IMR-90 (cell line): ENCODE measurements at regions not wholly inside any gene's neighbourhood (a gene's known extent, or its start where the extent isn't known, plus 50 kb on each side); places are given as distances from the start of the nearest gene placed in this dataset.

Experiments
- ATAC-seq: fragments of 200-7000 bp; cut with Tn5 transposase; 2 replicates; pipeline ENCODE4 v1.9.1; 2020; ENCODE audit warnings: low read depth, mild to moderate bottlenecking, moderate library complexity
- BruUV-seq: library from RNA; stranded (reverse); fragments of 400-500 nt; replicated peaks from 2 replicates; lab custom pipeline; 2021; lab: Mats Ljungman, UMichigan
- CTCF ChIA-PET: fragments of 300-600 bp; formaldehyde crosslinking; extraction: SDS; loops from one replicate; lab custom pipeline; 2021; ENCODE audit warnings: antibody characterized with exemption; lab: Yijun Ruan, JAX
- POLR2A ChIA-PET: fragments of 300-600 bp; sonication (Branson Sonifier 250); formaldehyde crosslinking; loops from one replicate; lab custom pipeline; 2022; ENCODE audit warnings: antibody characterized with exemption; ENCODE audit not compliant: unreplicated experiment; lab: Charles Lee
- DNase-seq: peaks from one replicate; pipeline ENCODE4 v3.0.0; 2013
- H2AFZ ChIP-seq: replicated peaks from 2 replicates; pipeline ENCODE3; 2013; ENCODE audit warnings: low read length, mild to moderate bottlenecking; ENCODE audit not compliant: poor library complexity
- H2AK5ac ChIP-seq: 2 replicates; pipeline ENCODE4 v1.6.1; 2013; ENCODE audit warnings: low read depth, low read length, inconsistent platforms
- H2AK9ac ChIP-seq: replicated peaks from 2 replicates; pipeline ENCODE3; 2013; ENCODE audit warnings: mild to moderate bottlenecking, low read depth, low read length, moderate library complexity; ENCODE audit not compliant: poor library complexity
- H2BK120ac ChIP-seq: 2 replicates; pipeline ENCODE4 v1.6.1; 2013; ENCODE audit warnings: low read depth, low read length, inconsistent platforms
- H2BK15ac ChIP-seq: 3 replicates; pipeline ENCODE4 v1.6.1; 2013; ENCODE audit warnings: low read depth, low read length, inconsistent platforms
- H2BK20ac ChIP-seq: 2 replicates; pipeline ENCODE4 v1.6.1; 2013; ENCODE audit warnings: low read depth, mild to moderate bottlenecking, inconsistent platforms, low read length, moderate library complexity
- H2BK5ac ChIP-seq: 2 replicates; pipeline ENCODE4 v1.6.1; 2013; ENCODE audit warnings: mild to moderate bottlenecking, low read depth, low read length, inconsistent platforms; ENCODE audit not compliant: poor library complexity, severe bottlenecking
- H3K14ac ChIP-seq: replicated peaks from 2 replicates; pipeline ENCODE4 v1.6.1; 2013; ENCODE audit warnings: low read depth, low read length, inconsistent platforms
- H3K18ac ChIP-seq: 2 replicates; pipeline ENCODE4 v1.6.1; 2013; ENCODE audit warnings: low read depth, low read length, control low read depth
- H3K23ac ChIP-seq: 2 replicates; pipeline ENCODE4 v1.6.1; 2013; ENCODE audit warnings: low read depth, low read length, inconsistent platforms
- H3K27ac ChIP-seq: 2 replicates; pipeline ENCODE4 v1.5.1; 2013; ENCODE audit warnings: mild to moderate bottlenecking, control low read depth, low read length; ENCODE audit not compliant: insufficient read depth
- H3K27me3 ChIP-seq: 2 replicates; pipeline ENCODE4 v1.6.1; 2013; ENCODE audit warnings: low read length; ENCODE audit not compliant: control insufficient read depth, insufficient read depth
- H3K36me3 ChIP-seq: 2 replicates; pipeline ENCODE4 v1.6.1; 2013; ENCODE audit warnings: low read length, mixed read lengths; ENCODE audit not compliant: control insufficient read depth, insufficient read depth
- H3K4ac ChIP-seq: 2 replicates; pipeline ENCODE4 v1.6.1; 2013; ENCODE audit warnings: low read depth, low read length, inconsistent platforms
- H3K4me1 ChIP-seq: 2 replicates; pipeline ENCODE4 v1.6.1; 2013; ENCODE audit warnings: low read length, mixed read lengths; ENCODE audit not compliant: control insufficient read depth, insufficient read depth
- H3K4me2 ChIP-seq: 2 replicates; pipeline ENCODE4 v1.6.1; 2013; ENCODE audit warnings: low read depth, mild to moderate bottlenecking, control low read depth, low read length, moderate library complexity
- H3K4me3 ChIP-seq: 2 replicates; pipeline ENCODE4 v1.5.1; 2013; ENCODE audit warnings: low read depth, mild to moderate bottlenecking, control low read depth, low read length, moderate library complexity; ENCODE audit not compliant: insufficient read depth
- H3K56ac ChIP-seq: 2 replicates; pipeline ENCODE4 v1.6.1; 2013; ENCODE audit warnings: low read length, inconsistent platforms; ENCODE audit not compliant: insufficient read depth; ENCODE audit errors: extremely low read depth
- H3K79me1 ChIP-seq, 2 experiments: 2 replicates each; pipeline ENCODE4 v1.6.1; 2013; ENCODE audit warnings: low read length in 2 of 2, inconsistent platforms in 1 of 2, low read depth in 1 of 2
- H3K9ac ChIP-seq: 2 replicates; pipeline ENCODE4 v1.6.1; 2013; ENCODE audit warnings: low read depth, low read length, control low read depth
- H3K9me1 ChIP-seq: 2 replicates; pipeline ENCODE4 v1.6.1; 2013; ENCODE audit warnings: low read length, inconsistent platforms; ENCODE audit not compliant: insufficient read depth
- H3K9me3 ChIP-seq: 2 replicates; pipeline ENCODE4 v1.6.1; 2013; ENCODE audit warnings: low read length; ENCODE audit not compliant: control insufficient read depth, insufficient read depth
- H4K20me1 ChIP-seq: 2 replicates; pipeline ENCODE4 v1.6.1; 2013; ENCODE audit warnings: low read length, inconsistent platforms; ENCODE audit not compliant: insufficient read depth
- H4K5ac ChIP-seq: 2 replicates; pipeline ENCODE4 v1.6.1; 2013; ENCODE audit warnings: mild to moderate bottlenecking, low read depth, low read length, control low read depth
- H4K8ac ChIP-seq, 2 experiments: 2 replicates each; pipeline ENCODE4 v1.6.1; 2013; ENCODE audit warnings: low read depth in 2 of 2, low read length in 2 of 2, control low read depth in 1 of 2, inconsistent platforms in 1 of 2
- H4K91ac ChIP-seq: 2 replicates; pipeline ENCODE4 v1.6.1; 2013; ENCODE audit warnings: low read depth, low read length, inconsistent platforms; ENCODE audit not compliant: insufficient read depth
- MAFK ChIP-seq: IDR thresholded peaks from 2 replicates; pipeline ENCODE4 v1.6.1; 2012; ENCODE audit warnings: low read depth, low read length, improper control_type of control experiment
- RAD21 ChIP-seq: IDR thresholded peaks from 2 replicates; pipeline ENCODE4 v1.6.1; 2012; ENCODE audit warnings: low read length, improper control_type of control experiment
- WGBS, 2 experiments: methylation state at CpG; one replicate each; pipeline versions ENCODE4 v1.1.5 to v1.1.7; 2013; ENCODE audit warnings: missing lambda C conversion rate in 2 of 2; ENCODE audit not compliant: insufficient read length in 1 of 2; ENCODE audit errors: extremely low coverage in 2 of 2; 5-methylcytosine and 5-hydroxymethylcytosine counted together
- dilution Hi-C: fragments of 300-500 bp; cut with HindIII; formaldehyde crosslinking; loops from one replicate; pipeline ENCODE4 v1.14.3; 2018; ENCODE audit warnings: low sequenced_read_pairs; ENCODE audit not compliant: unreplicated experiment
- in situ Hi-C: fragments of 300-500 bp; cut with MboI; formaldehyde crosslinking; loops from 3 replicates; pipeline ENCODE4 v1.14.3; 2019; ENCODE audit warnings: low sequenced_read_pairs, inconsistent platforms, mixed read lengths
- intact Hi-C: fragments of 100-400 bp; cut with micrococcal nuclease; formaldehyde crosslinking; loops from 2 replicates; pipeline ENCODE4 v1.10.0; 2022

GRCh38 chr6:121548131-121548530 is 112.7 kb downstream of the GJA1 start:
- no peak for TF ChIP-seq MAFK
- no peak for TF ChIP-seq RAD21
- no peaks in the 10 kb centered on the region for H4K20me1 ChIP-seq
- DNase-seq (no peak), ATAC-seq (no peak)
- no peak overlapping the region for H3K4me3 ChIP-seq
- no peaks in the 10 kb centered on the region for H3K9me1 ChIP-seq
- intact Hi-C loops, result no loop called here
- no peaks in the 10 kb centered on the region for H3K36me3 ChIP-seq
- no peak overlapping the region; the same call in 1 of the 2 replicates for H2BK120ac ChIP-seq
- no TSS peak for BruUV-seq
- H3K4me2 ChIP-seq, result peak overlapping the region; percentile 39; the same call in 1 of the 2 replicates
- H4K5ac ChIP-seq, result peak overlapping the region; percentile 35; the same call in 1 of the 2 replicates
- H2BK5ac ChIP-seq, result peak overlapping the region; percentile 94
- no peak overlapping the region for H2BK20ac ChIP-seq
- CTCF ChIA-PET, result interaction anchor here (0.5 to 0.6 kb wide), 2 partner anchors 75 to 207 kb away, joined by 3 read pairs; no protein-coding TSS in a partner anchor
- peak overlapping the region; percentile 26; the same call in 1 of the 3 replicates for H2BK15ac ChIP-seq
- WGBS, 2 experiments, result no CpG with 5 or more reads among the region's 3 CpGs
- H3K9me3 ChIP-seq, result no peaks in the 10 kb centered on the region
- no peak overlapping the region for H4K91ac ChIP-seq
- H3K56ac ChIP-seq, result peak overlapping the region; percentile 27; the same call in 1 of the 2 replicates
- dilution Hi-C loops, result no loop called here
- POLR2A ChIA-PET, result no interaction called here
- H3K27ac ChIP-seq, result no peak overlapping the region
- in situ Hi-C loops, result no loop called here
- peak overlapping the region; percentile 57; the same call in 1 of the 2 replicates for H3K18ac ChIP-seq
- H3K23ac ChIP-seq, result no peak overlapping the region; the same call in 1 of the 2 replicates
- H3K4ac ChIP-seq, result no peak overlapping the region
- H3K9ac ChIP-seq, result no peak overlapping the region; the same call in 1 of the 2 replicates
- no peaks in the 10 kb centered on the region for H3K79me1 ChIP-seq
- peak overlapping the region in 1 of 2 experiments; percentile 39; a peak in 1 of 4 replicates for H4K8ac ChIP-seq
- no peak overlapping the region; the same call in 1 of the 2 replicates for H3K14ac ChIP-seq
- H2AFZ ChIP-seq, result no peak overlapping the region
- H2AK9ac ChIP-seq, result no peak overlapping the region
- H3K4me1 ChIP-seq, result peaks cover 4% of the 10 kb centered on the region
- H3K27me3 ChIP-seq, result no peaks in the 10 kb centered on the region
- H2AK5ac ChIP-seq, result no peak overlapping the region
